ENCODE measurements at regions not wholly inside any gene's neighbourhood (a gene's known extent, or its start where the extent isn't known, plus 50 kb on each side); places are given as distances from the start of the nearest gene placed in this dataset.

DNA sequence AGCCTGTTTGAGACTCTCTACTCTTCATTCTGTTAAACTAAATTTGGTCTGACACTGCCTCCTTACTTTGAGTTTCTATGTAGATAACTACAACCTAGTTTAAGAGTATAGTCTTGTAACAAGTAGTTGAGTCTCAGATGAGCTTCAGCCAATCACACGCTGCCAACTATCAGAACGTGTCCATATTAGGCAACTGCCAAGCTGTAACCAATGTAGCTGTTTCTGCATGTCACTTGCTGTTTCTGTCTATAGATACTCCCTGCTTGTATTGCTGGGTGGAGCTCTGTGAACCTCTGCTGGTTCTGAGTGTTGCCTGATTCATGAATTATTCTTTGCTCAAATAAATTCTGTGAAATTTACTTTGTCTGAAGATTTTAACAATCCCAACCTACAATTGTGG is 452.6 kb upstream of the NR5A2 start:
- TF ChIP-seq ISL1 (CRISPR knock-in tag; IDR thresholded peaks at IDR 0.05) (no peak), CSDC2 (CRISPR knock-in tag; IDR thresholded peaks at IDR 0.05) (no peak), ARNTL (CRISPR knock-in tag; IDR thresholded peaks at IDR 0.05; ENCODE audit: borderline replicate concordance, low read depth) (no peak), TSHZ2 (CRISPR knock-in tag; IDR thresholded peaks at IDR 0.05) (no peak), ZNF565 (CRISPR knock-in tag; conservative IDR thresholded peaks at IDR 0.05; ENCODE audit: low read depth) (no peak), ZFP30 (CRISPR knock-in tag; IDR thresholded peaks at IDR 0.05) (no peak), PPARA (CRISPR knock-in tag; IDR thresholded peaks at IDR 0.05; ENCODE audit: borderline replicate concordance) (no peak), TCF4 (CRISPR knock-in tag; IDR thresholded peaks at IDR 0.05; ENCODE audit: borderline replicate concordance) (no peak), RARB (CRISPR knock-in tag; IDR thresholded peaks at IDR 0.05) (no peak), ZNF70 (CRISPR knock-in tag; IDR thresholded peaks at IDR 0.05) (no peak), ZFP3 (CRISPR knock-in tag; IDR thresholded peaks at IDR 0.05) (no peak), ESRRG (CRISPR knock-in tag; IDR thresholded peaks at IDR 0.05) (no peak), OSR1 (CRISPR knock-in tag; IDR thresholded peaks at IDR 0.05) (no peak), TOX (CRISPR knock-in tag; IDR thresholded peaks at IDR 0.05; ENCODE audit: borderline replicate concordance) (no peak), GLIS3 (CRISPR knock-in tag; IDR thresholded peaks at IDR 0.05) (no peak)
- TF ChIP-seq, protein P1, sequence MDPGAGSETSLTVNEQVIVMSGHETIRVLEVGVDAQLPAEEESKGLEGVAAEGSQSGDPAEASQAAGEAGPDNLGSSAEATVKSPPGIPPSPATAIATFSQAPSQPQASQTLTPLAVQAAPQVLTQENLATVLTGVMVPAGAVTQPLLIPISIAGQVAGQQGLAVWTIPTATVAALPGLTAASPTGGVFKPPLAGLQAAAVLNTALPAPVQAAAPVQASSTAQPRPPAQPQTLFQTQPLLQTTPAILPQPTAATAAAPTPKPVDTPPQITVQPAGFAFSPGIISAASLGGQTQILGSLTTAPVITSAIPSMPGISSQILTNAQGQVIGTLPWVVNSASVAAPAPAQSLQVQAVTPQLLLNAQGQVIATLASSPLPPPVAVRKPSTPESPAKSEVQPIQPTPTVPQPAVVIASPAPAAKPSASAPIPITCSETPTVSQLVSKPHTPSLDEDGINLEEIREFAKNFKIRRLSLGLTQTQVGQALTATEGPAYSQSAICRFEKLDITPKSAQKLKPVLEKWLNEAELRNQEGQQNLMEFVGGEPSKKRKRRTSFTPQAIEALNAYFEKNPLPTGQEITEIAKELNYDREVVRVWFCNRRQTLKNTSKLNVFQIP (CRISPR knock-in tag; IDR thresholded peaks at IDR 0.05; ENCODE audit: borderline replicate concordance, low read depth) = no peak
- ATAC-seq = peak; percentile 36; the same call in 1 of the 3 replicates

DNA sequence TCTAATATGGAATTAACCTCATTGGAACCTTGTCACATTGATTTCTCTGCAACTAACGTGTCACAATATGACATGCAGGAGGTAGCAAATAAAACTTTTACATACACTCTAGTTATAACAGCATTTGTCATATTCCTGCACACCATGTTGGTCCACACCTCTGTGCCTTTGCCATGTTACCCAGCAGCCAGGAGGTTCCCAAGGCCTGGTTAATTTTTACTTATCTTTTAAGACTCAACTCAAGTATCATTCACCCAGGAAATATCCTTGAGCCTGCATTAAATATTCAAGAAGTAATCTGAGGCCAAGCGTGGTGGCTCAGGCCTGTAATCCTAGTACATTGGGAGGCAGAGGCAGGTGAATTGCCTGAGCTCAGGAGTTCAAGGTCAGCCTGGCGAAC is 447.2 kb upstream of the NR5A2 start:
- TF ChIP-seq OSR1 (CRISPR knock-in tag; IDR thresholded peaks at IDR 0.05) (no peak), ZNF8 (CRISPR knock-in tag; IDR thresholded peaks at IDR 0.05) (no peak), PPARA (CRISPR knock-in tag; IDR thresholded peaks at IDR 0.05; ENCODE audit: borderline replicate concordance) (no peak), CSDC2 (CRISPR knock-in tag; IDR thresholded peaks at IDR 0.05) (no peak), ARNTL (CRISPR knock-in tag; IDR thresholded peaks at IDR 0.05; ENCODE audit: borderline replicate concordance, low read depth) (no peak), ISL1 (CRISPR knock-in tag; IDR thresholded peaks at IDR 0.05) (no peak), GLIS3 (CRISPR knock-in tag; IDR thresholded peaks at IDR 0.05) (no peak), ZFP3 (CRISPR knock-in tag; IDR thresholded peaks at IDR 0.05) (no peak), TSHZ2 (CRISPR knock-in tag; IDR thresholded peaks at IDR 0.05) (no peak)
- TF ChIP-seq, protein P1 (CRISPR knock-in tag; IDR thresholded peaks at IDR 0.05; ENCODE audit: borderline replicate concordance, low read depth) = no peak
- TF ChIP-seq, protein P2, sequence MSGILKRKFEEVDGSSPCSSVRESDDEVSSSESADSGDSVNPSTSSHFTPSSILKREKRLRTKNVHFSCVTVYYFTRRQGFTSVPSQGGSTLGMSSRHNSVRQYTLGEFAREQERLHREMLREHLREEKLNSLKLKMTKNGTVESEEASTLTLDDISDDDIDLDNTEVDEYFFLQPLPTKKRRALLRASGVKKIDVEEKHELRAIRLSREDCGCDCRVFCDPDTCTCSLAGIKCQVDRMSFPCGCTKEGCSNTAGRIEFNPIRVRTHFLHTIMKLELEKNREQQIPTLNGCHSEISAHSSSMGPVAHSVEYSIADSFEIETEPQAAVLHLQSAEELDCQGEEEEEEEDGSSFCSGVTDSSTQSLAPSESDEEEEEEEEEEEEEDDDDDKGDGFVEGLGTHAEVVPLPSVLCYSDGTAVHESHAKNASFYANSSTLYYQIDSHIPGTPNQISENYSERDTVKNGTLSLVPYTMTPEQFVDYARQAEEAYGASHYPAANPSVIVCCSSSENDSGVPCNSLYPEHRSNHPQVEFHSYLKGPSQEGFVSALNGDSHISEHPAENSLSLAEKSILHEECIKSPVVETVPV (CRISPR knock-in tag; IDR thresholded peaks at IDR 0.05) = no peak
- TF ChIP-seq, protein P3, sequence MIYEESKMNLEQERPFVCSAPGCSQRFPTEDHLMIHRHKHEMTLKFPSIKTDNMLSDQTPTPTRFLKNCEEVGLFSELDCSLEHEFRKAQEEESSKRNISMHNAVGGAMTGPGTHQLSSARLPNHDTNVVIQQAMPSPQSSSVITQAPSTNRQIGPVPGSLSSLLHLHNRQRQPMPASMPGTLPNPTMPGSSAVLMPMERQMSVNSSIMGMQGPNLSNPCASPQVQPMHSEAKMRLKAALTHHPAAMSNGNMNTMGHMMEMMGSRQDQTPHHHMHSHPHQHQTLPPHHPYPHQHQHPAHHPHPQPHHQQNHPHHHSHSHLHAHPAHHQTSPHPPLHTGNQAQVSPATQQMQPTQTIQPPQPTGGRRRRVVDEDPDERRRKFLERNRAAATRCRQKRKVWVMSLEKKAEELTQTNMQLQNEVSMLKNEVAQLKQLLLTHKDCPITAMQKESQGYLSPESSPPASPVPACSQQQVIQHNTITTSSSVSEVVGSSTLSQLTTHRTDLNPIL (CRISPR knock-in tag; IDR thresholded peaks at IDR 0.05; ENCODE audit: low read depth) = no peak
- TF ChIP-seq, protein P4, sequence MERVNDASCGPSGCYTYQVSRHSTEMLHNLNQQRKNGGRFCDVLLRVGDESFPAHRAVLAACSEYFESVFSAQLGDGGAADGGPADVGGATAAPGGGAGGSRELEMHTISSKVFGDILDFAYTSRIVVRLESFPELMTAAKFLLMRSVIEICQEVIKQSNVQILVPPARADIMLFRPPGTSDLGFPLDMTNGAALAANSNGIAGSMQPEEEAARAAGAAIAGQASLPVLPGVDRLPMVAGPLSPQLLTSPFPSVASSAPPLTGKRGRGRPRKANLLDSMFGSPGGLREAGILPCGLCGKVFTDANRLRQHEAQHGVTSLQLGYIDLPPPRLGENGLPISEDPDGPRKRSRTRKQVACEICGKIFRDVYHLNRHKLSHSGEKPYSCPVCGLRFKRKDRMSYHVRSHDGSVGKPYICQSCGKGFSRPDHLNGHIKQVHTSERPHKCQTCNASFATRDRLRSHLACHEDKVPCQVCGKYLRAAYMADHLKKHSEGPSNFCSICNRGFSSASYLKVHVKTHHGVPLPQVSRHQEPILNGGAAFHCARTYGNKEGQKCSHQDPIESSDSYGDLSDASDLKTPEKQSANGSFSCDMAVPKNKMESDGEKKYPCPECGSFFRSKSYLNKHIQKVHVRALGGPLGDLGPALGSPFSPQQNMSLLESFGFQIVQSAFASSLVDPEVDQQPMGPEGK (CRISPR knock-in tag; IDR thresholded peaks at IDR 0.05; ENCODE audit: borderline replicate concordance) = no peak
- ATAC-seq = no peak
